Ureter (tissue), 1 donor: ENCODE measurements at regions not wholly inside any gene's neighbourhood (a gene's known extent, or its start where the extent isn't known, plus 50 kb on each side); places are given as distances from the start of the nearest gene placed in this dataset.
"Not testable (repeated sequence)": the region's sequence is repeated elsewhere in the genome, so short reads cannot be mapped to it uniquely, and the experiment has no call there.

Experiments used
- DNase-seq: peaks from one replicate; pipeline ENCODE4 v3.0.0-alpha.2; 2020; ENCODE audit warnings: low spot score
- donor health status: DM: yes; HTN: yes; CAD: no.

DNA sequence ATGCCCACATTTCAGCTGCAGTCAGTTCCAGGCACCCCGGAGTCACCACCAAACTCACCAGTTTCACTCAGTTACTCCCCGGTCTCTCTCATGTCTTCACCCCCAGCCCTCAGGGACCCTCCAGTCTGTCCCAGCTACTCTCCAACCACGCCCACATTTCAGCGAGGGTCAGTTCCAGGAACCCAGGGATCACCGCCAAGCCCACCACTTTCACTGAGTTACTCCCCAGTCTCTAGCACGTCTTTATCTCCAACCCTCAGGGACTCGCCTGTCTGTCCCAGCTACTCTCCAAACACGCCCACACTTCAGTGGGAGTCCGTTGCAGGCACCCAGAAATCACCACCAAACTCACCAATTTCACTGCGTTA, 337.5 kb downstream of the CWH43 start:
- not testable (repeated sequence) for DNase-seq
